Activated gamma-delta T cell treated with anti-CD3 and anti-CD28 coated beads, Interleukin-2, amount 50 U/mL, for 16 hours (primary cell): ENCODE measurements at regions not wholly inside any gene's neighbourhood (a gene's known extent, or its start where the extent isn't known, plus 50 kb on each side); places are given as distances from the start of the nearest gene placed in this dataset.
"Not testable (repeated sequence)": the region's sequence is repeated elsewhere in the genome, so short reads cannot be mapped to it uniquely, and the experiment has no call there.

Source experiments
- DNase-seq: peaks from one replicate; pipeline ENCODE4 v3.0.0-alpha.2; 2020; ENCODE audit warnings: low read depth

- no peak for DNase-seq
Observed at GRCh38 chr5:138702166-138703077, 50.8 kb upstream of the CTNNA1 start.

GRCh38 chr5:138701678-138702077 is 51.5 kb upstream of the CTNNA1 start:
- no peak for DNase-seq

- no peak for DNase-seq
Observed at GRCh38 chr5:138700581-138701362, 52.5 kb upstream of the CTNNA1 start.

GRCh38 chr5:138699482-138699881 is 53.7 kb upstream of the CTNNA1 start:
- DNase-seq = no peak

GRCh38 chr5:138698713-138699112 is 54.5 kb upstream of the CTNNA1 start:
- no peak for DNase-seq

- DNase-seq = no peak
Observed at GRCh38 chr5:138697720-138698360, 55.4 kb upstream of the CTNNA1 start.

GRCh38 chr5:138696501-138696900 is 56.7 kb upstream of the CTNNA1 start:
- no peak for DNase-seq

- DNase-seq = no peak
Observed at GRCh38 chr5:138695781-138696180, 57.4 kb upstream of the CTNNA1 start.

GRCh38 chr5:138694146-138694545 is 59.1 kb upstream of the CTNNA1 start:
- no peak for DNase-seq

GRCh38 chr5:138692370-138692769 is 60.9 kb upstream of the CTNNA1 start:
- no peak for DNase-seq

GRCh38 chr5:138686668-138687067 is 66.6 kb upstream of the CTNNA1 start:
- no peak for DNase-seq

- no peak for DNase-seq
Observed at GRCh38 chr5:138685193-138685745, 68.0 kb upstream of the CTNNA1 start.

GRCh38 chr5:138682462-138682861 is 70.8 kb upstream of the CTNNA1 start:
- DNase-seq = not testable (repeated sequence)

- DNase-seq = not testable (repeated sequence)
Observed at GRCh38 chr5:138678826-138679225, 74.4 kb upstream of the CTNNA1 start.

GRCh38 chr5:138677782-138678181 is 75.4 kb upstream of the CTNNA1 start:
- no peak for DNase-seq

GRCh38 chr5:138676556-138677193 is 76.5 kb upstream of the CTNNA1 start:
- no peak for DNase-seq

- no peak for DNase-seq
Observed at GRCh38 chr5:138676002-138676401, 77.2 kb upstream of the CTNNA1 start.

- DNase-seq = peak; percentile 26
Observed at GRCh38 chr5:138668451-138669380, 84.5 kb upstream of the CTNNA1 start.

GRCh38 chr5:138667782-138668331 is 85.4 kb upstream of the CTNNA1 start:
- DNase-seq = not testable (repeated sequence)

GRCh38 chr5:138666226-138666742 is 86.9 kb upstream of the CTNNA1 start:
- DNase-seq = no peak
